ENCODE measurements at regions not wholly inside any gene's neighbourhood (a gene's known extent, or its start where the extent isn't known, plus 50 kb on each side); places are given as distances from the start of the nearest gene placed in this dataset.

GRCh38 chr12:65764325-65764724 is 60.0 kb upstream of the HMGA2 start:
- TF ChIP-seq IRF2 (CRISPR knock-in tag; IDR thresholded peaks at IDR 0.05; ENCODE audit: borderline replicate concordance, low read depth) (no peak), CTCF (IDR thresholded peaks at IDR 0.05) (no peak), TEAD1 (CRISPR knock-in tag; IDR thresholded peaks at IDR 0.05) (no peak), USF1 (CRISPR knock-in tag; IDR thresholded peaks at IDR 0.05) (no peak), TP53 (CRISPR knock-in tag; IDR thresholded peaks at IDR 0.05) (no peak), CREM (CRISPR knock-in tag; IDR thresholded peaks at IDR 0.05) (no peak), ZNF138 (CRISPR knock-in tag; conservative IDR thresholded peaks at IDR 0.05) (no peak), JUN (CRISPR knock-in tag; IDR thresholded peaks at IDR 0.05) (no peak)
- TF ChIP-seq, protein P1, sequence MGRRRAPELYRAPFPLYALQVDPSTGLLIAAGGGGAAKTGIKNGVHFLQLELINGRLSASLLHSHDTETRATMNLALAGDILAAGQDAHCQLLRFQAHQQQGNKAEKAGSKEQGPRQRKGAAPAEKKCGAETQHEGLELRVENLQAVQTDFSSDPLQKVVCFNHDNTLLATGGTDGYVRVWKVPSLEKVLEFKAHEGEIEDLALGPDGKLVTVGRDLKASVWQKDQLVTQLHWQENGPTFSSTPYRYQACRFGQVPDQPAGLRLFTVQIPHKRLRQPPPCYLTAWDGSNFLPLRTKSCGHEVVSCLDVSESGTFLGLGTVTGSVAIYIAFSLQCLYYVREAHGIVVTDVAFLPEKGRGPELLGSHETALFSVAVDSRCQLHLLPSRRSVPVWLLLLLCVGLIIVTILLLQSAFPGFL (CRISPR knock-in tag; IDR thresholded peaks at IDR 0.05; ENCODE audit: borderline replicate concordance) = no peak
